ENCODE measurements at regions not wholly inside any gene's neighbourhood (a gene's known extent, or its start where the extent isn't known, plus 50 kb on each side); places are given as distances from the start of the nearest gene placed in this dataset.

GRCh38 chr3:182104881-182105280 lies 393.2 kb downstream of the SOX2 start:
- TF ChIP-seq CTCF (conservative IDR thresholded peaks at IDR 0.05; ENCODE audit: low read depth, low read length), result no peak
- no peak for TF ChIP-seq EZH2 (IDR thresholded peaks at IDR 0.05; ENCODE audit: borderline replicate concordance, low read depth, low read length, poor library complexity, severe bottlenecking)
